GM06990 (cell line): ENCODE measurements at regions not wholly inside any gene's neighbourhood (a gene's known extent, or its start where the extent isn't known, plus 50 kb on each side); places are given as distances from the start of the nearest gene placed in this dataset.

ENCODE experiments used
- DNase-seq: peaks from one replicate; pipeline ENCODE4 v3.0.0-alpha.2; 2011; ENCODE audit not compliant: insufficient read length; ENCODE audit errors: extremely low read depth
- H3K27me3 ChIP-seq: replicated peaks from 2 replicates; pipeline ENCODE4 v1.6.0; 2011; ENCODE audit warnings: low read length; ENCODE audit not compliant: control insufficient read depth, insufficient read depth
- H3K36me3 ChIP-seq: 2 replicates; pipeline ENCODE4 v1.5.1; 2011; ENCODE audit warnings: low read length; ENCODE audit not compliant: control insufficient read depth, insufficient read depth
- H3K4me3 ChIP-seq: replicated peaks from 2 replicates; pipeline ENCODE4 v1.5.1; 2011; ENCODE audit warnings: low read depth, mild to moderate bottlenecking, control low read depth, low read length
- TF ChIP-seq, protein P1 (sequence below): IDR thresholded peaks from 2 replicates; pipeline ENCODE4 v1.5.1; 2011; ENCODE audit warnings: low read length, control low read depth, mild to moderate bottlenecking, inconsistent platforms; ENCODE audit not compliant: insufficient read depth, poor library complexity, severe bottlenecking

DNA sequence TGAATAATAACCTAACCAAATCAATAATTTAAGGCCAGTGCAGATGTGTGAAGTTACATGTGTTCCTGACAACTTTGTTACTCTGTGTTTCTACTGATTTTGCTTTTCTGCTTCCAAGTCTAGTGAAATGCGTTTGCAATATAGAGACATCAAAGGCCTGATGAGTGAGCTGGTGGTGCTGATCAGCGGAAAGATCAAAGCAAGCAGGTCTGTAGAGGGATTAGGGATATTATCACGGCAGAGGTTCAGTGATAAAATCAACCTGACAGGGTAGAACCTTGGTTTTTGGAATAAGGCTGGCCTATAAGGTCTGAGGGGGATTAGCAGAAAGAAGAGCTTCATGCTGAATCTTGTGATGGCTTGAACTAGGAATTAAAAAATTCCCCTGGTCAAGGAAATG lies 111.7 kb downstream of the EDEM1 start:
- no peaks in the 10 kb centered on the region for H3K36me3 ChIP-seq
- TF ChIP-seq, protein P1, sequence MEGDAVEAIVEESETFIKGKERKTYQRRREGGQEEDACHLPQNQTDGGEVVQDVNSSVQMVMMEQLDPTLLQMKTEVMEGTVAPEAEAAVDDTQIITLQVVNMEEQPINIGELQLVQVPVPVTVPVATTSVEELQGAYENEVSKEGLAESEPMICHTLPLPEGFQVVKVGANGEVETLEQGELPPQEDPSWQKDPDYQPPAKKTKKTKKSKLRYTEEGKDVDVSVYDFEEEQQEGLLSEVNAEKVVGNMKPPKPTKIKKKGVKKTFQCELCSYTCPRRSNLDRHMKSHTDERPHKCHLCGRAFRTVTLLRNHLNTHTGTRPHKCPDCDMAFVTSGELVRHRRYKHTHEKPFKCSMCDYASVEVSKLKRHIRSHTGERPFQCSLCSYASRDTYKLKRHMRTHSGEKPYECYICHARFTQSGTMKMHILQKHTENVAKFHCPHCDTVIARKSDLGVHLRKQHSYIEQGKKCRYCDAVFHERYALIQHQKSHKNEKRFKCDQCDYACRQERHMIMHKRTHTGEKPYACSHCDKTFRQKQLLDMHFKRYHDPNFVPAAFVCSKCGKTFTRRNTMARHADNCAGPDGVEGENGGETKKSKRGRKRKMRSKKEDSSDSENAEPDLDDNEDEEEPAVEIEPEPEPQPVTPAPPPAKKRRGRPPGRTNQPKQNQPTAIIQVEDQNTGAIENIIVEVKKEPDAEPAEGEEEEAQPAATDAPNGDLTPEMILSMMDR: no peak
- no peak overlapping the region for H3K4me3 ChIP-seq
- DNase-seq: no peak
- no peaks in the 10 kb centered on the region for H3K27me3 ChIP-seq

DNA sequence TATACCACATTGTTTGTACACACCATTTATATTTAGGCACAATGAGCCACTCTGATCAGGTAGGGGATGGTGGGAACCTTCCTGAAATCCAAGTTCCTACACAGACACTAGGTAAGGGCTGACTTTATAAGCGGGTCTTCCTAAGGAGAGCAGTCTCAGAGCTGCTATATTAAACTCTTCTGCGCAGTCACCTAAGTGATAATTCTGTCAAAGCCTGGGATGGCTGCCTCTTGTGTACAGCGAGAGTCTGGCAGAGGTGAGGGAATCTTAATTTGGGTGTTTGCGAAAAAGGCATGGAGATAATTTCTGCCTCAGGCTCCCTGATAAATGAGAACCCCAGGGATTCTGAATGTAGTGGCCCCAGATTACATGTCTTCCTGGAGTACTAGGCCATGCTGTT lies 113.1 kb downstream of the EDEM1 start:
- no peaks in the 10 kb centered on the region for H3K27me3 ChIP-seq
- no peaks in the 10 kb centered on the region for H3K36me3 ChIP-seq
- TF ChIP-seq, protein P1: no peak
- H3K4me3 ChIP-seq: no peak overlapping the region
- DNase-seq: no peak

DNA sequence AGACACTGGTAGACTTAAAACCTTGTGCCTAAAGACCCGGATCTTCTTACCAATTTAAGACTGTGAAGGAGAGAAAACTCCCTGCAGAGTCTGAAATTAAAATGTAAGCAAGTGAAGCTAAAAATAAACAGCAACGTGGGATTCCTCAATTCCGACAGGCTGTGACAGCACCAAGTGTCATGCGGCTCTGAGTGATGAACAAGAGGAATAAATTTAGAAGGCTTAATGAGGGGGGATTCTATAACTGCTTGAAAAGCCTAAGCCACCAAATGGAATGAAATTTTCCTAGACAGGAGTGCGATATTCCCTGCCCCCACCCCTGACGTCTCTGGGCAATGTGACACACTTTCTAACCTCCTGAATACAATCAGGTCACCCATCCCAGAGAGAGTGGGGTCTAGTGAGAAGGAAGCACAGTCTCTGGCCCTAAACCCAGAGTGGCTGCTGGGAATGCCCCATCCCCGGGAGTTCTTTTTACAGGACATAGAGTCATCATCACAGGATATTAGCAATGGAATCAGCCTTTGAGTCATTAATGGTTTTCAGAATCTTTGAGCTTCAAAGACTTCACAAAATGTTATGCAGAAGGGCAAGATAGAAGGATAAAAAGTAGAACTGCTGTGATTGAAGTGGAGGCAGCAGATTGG lies 114.3 kb downstream of the EDEM1 start:
- DNase-seq: no peak
- Histone ChIP-seq H3K36me3 (no peaks in the 10 kb centered on the region), H3K4me3 (no peak overlapping the region), H3K27me3 (no peaks in the 10 kb centered on the region)
- TF ChIP-seq, protein P1: no peak

DNA sequence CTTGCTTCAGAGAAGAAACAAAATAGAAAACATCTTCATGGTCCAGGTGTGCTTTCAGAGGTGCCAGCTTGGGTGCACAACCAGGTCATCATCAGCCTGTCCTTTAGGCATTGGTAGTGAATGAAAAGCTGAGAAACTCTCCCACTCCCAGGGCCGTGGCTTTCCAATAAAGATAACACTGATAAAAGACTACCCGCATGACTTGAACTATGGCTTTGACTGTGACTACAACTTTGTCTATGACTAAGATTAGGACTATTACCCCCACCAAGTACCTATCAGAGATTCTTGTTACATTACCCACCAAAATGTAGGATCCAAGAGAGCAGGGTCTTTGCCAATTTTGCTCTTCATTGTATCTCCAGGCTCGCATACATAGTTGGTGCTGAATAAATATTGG lies 115.2 kb downstream of the EDEM1 start:
- Histone ChIP-seq H3K27me3 (no peaks in the 10 kb centered on the region), H3K4me3 (no peak overlapping the region), H3K36me3 (no peaks in the 10 kb centered on the region)
- DNase-seq: no peak
- TF ChIP-seq, protein P1: no peak

DNA sequence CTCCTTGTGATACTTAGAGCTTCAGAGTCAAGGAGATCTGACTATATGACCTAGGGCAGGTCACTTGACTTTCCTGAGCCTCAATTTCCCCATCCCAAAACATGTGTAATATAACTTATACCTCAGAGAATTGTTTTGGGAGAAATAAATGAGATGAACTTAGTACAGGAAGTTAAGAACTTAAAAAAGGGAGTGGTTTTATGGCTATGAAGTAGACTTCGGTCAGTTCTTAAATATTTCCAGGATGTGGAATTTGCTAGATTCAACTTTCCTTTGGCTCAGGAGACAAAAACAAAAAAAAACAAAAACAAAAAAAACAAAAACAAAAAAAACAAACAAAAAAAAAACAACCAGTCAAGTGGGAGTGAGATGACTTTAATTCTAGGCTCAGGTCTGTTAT lies 116.7 kb downstream of the EDEM1 start:
- H3K27me3 ChIP-seq: no peaks in the 10 kb centered on the region
- no peak for DNase-seq
- H3K36me3 ChIP-seq: no peaks in the 10 kb centered on the region
- TF ChIP-seq, protein P1: no peak
- no peak overlapping the region for H3K4me3 ChIP-seq
